ENCODE measurements at regions not wholly inside any gene's neighbourhood (a gene's known extent, or its start where the extent isn't known, plus 50 kb on each side); places are given as distances from the start of the nearest gene placed in this dataset.

- DNase-seq (ENCODE audit: extremely low spot score, unreplicated experiment): no peak
- no peak overlapping the region for H3K27ac Mint-ChIP-seq (ENCODE audit: unreplicated experiment)
- TF ChIP-seq CTCF (IDR thresholded peaks at IDR 0.05): no peak
- no peaks in the 10 kb centered on the region for H3K36me3 Mint-ChIP-seq (ENCODE audit: unreplicated experiment)
- no peaks in the 10 kb centered on the region for H3K4me1 Mint-ChIP-seq (ENCODE audit: unreplicated experiment)
- H3K4me3 Mint-ChIP-seq (ENCODE audit: unreplicated experiment): no peak overlapping the region
- peaks cover 4% of the 10 kb centered on the region for H3K27me3 Mint-ChIP-seq (ENCODE audit: unreplicated experiment)
- peaks cover 7% of the 10 kb centered on the region for H3K9me3 Mint-ChIP-seq (ENCODE audit: unreplicated experiment)
Observed at GRCh38 chr2:7740114-7740513, 822.9 kb downstream of the RNF144A start.

- H3K4me3 Mint-ChIP-seq (ENCODE audit: unreplicated experiment): no peak overlapping the region
- H3K4me1 Mint-ChIP-seq (ENCODE audit: unreplicated experiment): no peaks in the 10 kb centered on the region
- DNase-seq (ENCODE audit: extremely low spot score, unreplicated experiment): no peak
- H3K36me3 Mint-ChIP-seq (ENCODE audit: unreplicated experiment): no peaks in the 10 kb centered on the region
- peaks cover 4% of the 10 kb centered on the region for H3K27me3 Mint-ChIP-seq (ENCODE audit: unreplicated experiment)
- no peak overlapping the region for H3K27ac Mint-ChIP-seq (ENCODE audit: unreplicated experiment)
- H3K9me3 Mint-ChIP-seq (ENCODE audit: unreplicated experiment): peaks cover 3% of the 10 kb centered on the region
- no peak for TF ChIP-seq CTCF (IDR thresholded peaks at IDR 0.05)
Observed at GRCh38 chr2:7742301-7742700, 825.1 kb downstream of the RNF144A start.

- H3K4me3 Mint-ChIP-seq (ENCODE audit: unreplicated experiment): no peak overlapping the region
Observed at GRCh38 chr2:7744827-7745226, 827.6 kb downstream of the RNF144A start.

GRCh38 chr2:7745369-7745768 is 828.2 kb downstream of the RNF144A start:
- H3K4me1 Mint-ChIP-seq (ENCODE audit: unreplicated experiment): no peaks in the 10 kb centered on the region
- H3K27me3 Mint-ChIP-seq (ENCODE audit: unreplicated experiment): peaks cover 4% of the 10 kb centered on the region
- no peaks in the 10 kb centered on the region for H3K36me3 Mint-ChIP-seq (ENCODE audit: unreplicated experiment)
- DNase-seq (ENCODE audit: extremely low spot score, unreplicated experiment): no peak
- no peak overlapping the region for H3K27ac Mint-ChIP-seq (ENCODE audit: unreplicated experiment)
- peaks cover 3% of the 10 kb centered on the region for H3K9me3 Mint-ChIP-seq (ENCODE audit: unreplicated experiment)
- no peak overlapping the region for H3K4me3 Mint-ChIP-seq (ENCODE audit: unreplicated experiment)
- TF ChIP-seq CTCF (IDR thresholded peaks at IDR 0.05): no peak

More at GRCh38 chr2:7744827-7745226, 827.6 kb downstream of the RNF144A start:
- Mint-ChIP-seq H3K36me3 (ENCODE audit: unreplicated experiment) (no peaks in the 10 kb centered on the region), H3K9me3 (ENCODE audit: unreplicated experiment) (peaks cover 3% of the 10 kb centered on the region), H3K27me3 (ENCODE audit: unreplicated experiment) (peaks cover 4% of the 10 kb centered on the region), H3K4me1 (ENCODE audit: unreplicated experiment) (no peaks in the 10 kb centered on the region), H3K27ac (ENCODE audit: unreplicated experiment) (no peak overlapping the region)
- no peak for DNase-seq (ENCODE audit: extremely low spot score, unreplicated experiment)
- TF ChIP-seq CTCF (IDR thresholded peaks at IDR 0.05): no peak

- Mint-ChIP-seq H3K27me3 (ENCODE audit: unreplicated experiment) (no peaks in the 10 kb centered on the region), H3K27ac (ENCODE audit: unreplicated experiment) (no peak overlapping the region), H3K4me3 (ENCODE audit: unreplicated experiment) (no peak overlapping the region), H3K9me3 (ENCODE audit: unreplicated experiment) (peaks cover 14% of the 10 kb centered on the region), H3K4me1 (ENCODE audit: unreplicated experiment) (no peaks in the 10 kb centered on the region), H3K36me3 (ENCODE audit: unreplicated experiment) (no peaks in the 10 kb centered on the region)
- no peak for TF ChIP-seq CTCF (IDR thresholded peaks at IDR 0.05)
- no peak for DNase-seq (ENCODE audit: extremely low spot score, unreplicated experiment)
Observed at GRCh38 chr2:7748717-7749415, 831.7 kb downstream of the RNF144A start.
